Keratinocyte (primary cell): ENCODE measurements at regions not wholly inside any gene's neighbourhood (a gene's known extent, or its start where the extent isn't known, plus 50 kb on each side); places are given as distances from the start of the nearest gene placed in this dataset.

Source experiments
- DNase-seq: peaks from one replicate; pipeline ENCODE4 v3.0.0-alpha.2; 2011; ENCODE audit warnings: low read depth, missing footprints, low spot score
- FAIRE-seq: peaks from 2 replicates; lab custom pipeline; 2011; peaks lifted over from hg19 to GRCh38; lab: Jason Lieb, UNC
- H2AFZ ChIP-seq: 2 replicates; pipeline ENCODE4 v1.6.0; 2012; ENCODE audit warnings: low read length, control low read depth, inconsistent platforms; ENCODE audit not compliant: control insufficient read depth
- H3K27ac ChIP-seq: 2 replicates; pipeline ENCODE4 v1.5.1; 2011; ENCODE audit warnings: low read length; ENCODE audit not compliant: control insufficient read depth, insufficient read depth
- H3K27me3 ChIP-seq: 3 replicates; pipeline ENCODE4 v1.6.0; 2011; ENCODE audit warnings: low read length; ENCODE audit not compliant: control insufficient read depth, insufficient read depth; ENCODE audit errors: extremely low read depth
- H3K36me3 ChIP-seq, 2 experiments: 2 replicates in 1 of 2; 3 replicates in 1 of 2; pipeline ENCODE4 v1.5.1; 2011; ENCODE audit warnings: low read length in 2 of 2, mild to moderate bottlenecking in 1 of 2; ENCODE audit not compliant: control insufficient read depth in 2 of 2, insufficient read depth in 2 of 2; ENCODE audit errors: extremely low read depth in 1 of 2
- H3K4me1 ChIP-seq: 3 replicates; pipeline ENCODE4 v1.5.1; 2011; ENCODE audit warnings: low read length; ENCODE audit not compliant: control insufficient read depth, insufficient read depth; ENCODE audit errors: extremely low read depth
- H3K4me2 ChIP-seq: 3 replicates; pipeline ENCODE4 v1.6.0; 2011; ENCODE audit warnings: low read depth, low read length; ENCODE audit not compliant: control insufficient read depth, insufficient read depth; ENCODE audit errors: extremely low read depth
- H3K4me3 ChIP-seq, 3 experiments: fragments of 200-600 bp in 1 of 3; sonication (generic) in 1 of 3; 2 replicates in 2 of 3; 3 replicates in 1 of 3; pipeline ENCODE4 v1.5.1; 2011 to 2016; ENCODE audit warnings: low read length in 3 of 3, mild to moderate bottlenecking in 3 of 3, control low read depth in 2 of 3, inconsistent platforms in 1 of 3, low read depth in 1 of 3, mixed read lengths in 1 of 3, mixed run types in 1 of 3, moderate library complexity in 1 of 3; ENCODE audit not compliant: control insufficient read depth in 2 of 3, insufficient read depth in 2 of 3; ENCODE audit errors: extremely low read depth in 1 of 3
- H3K79me2 ChIP-seq: 2 replicates; pipeline ENCODE4 v1.6.0; 2012; ENCODE audit warnings: low read length; ENCODE audit not compliant: control insufficient read depth, insufficient read depth
- H3K9ac ChIP-seq: 3 replicates; pipeline ENCODE4 v1.6.0; 2011; ENCODE audit warnings: low read length; ENCODE audit not compliant: control insufficient read depth, insufficient read depth; ENCODE audit errors: extremely low read depth
- H3K9me1 ChIP-seq: 3 replicates; pipeline ENCODE4 v1.6.0; 2011; ENCODE audit warnings: low read length; ENCODE audit not compliant: control insufficient read depth, insufficient read depth; ENCODE audit errors: extremely low read depth
- H3K9me3 ChIP-seq: 2 replicates; pipeline ENCODE4 v1.5.1; 2012; ENCODE audit warnings: low read depth, low read length; ENCODE audit not compliant: control insufficient read depth
- H4K20me1 ChIP-seq: 3 replicates; pipeline ENCODE4 v1.6.0; 2011; ENCODE audit warnings: low read length; ENCODE audit not compliant: control insufficient read depth, insufficient read depth; ENCODE audit errors: extremely low read depth
- CTCF ChIP-seq, 3 experiments: IDR thresholded peaks in 1 of 3; conservative IDR thresholded peaks in 1 of 3; optimal IDR thresholded peaks in 1 of 3; 2 replicates in 2 of 3; 3 replicates in 1 of 3; pipeline versions ENCODE3 to v1.5.1; 2011; ENCODE audit warnings: low read length in 3 of 3, mild to moderate bottlenecking in 3 of 3, moderate library complexity in 2 of 3, control low read depth in 1 of 3, inconsistent platforms in 1 of 3; ENCODE audit not compliant: insufficient read depth in 2 of 3; ENCODE audit errors: extremely low read depth in 1 of 3
- EZH2 ChIP-seq: IDR thresholded peaks from one replicate; pipeline ENCODE4 v1.6.1; 2012; ENCODE audit warnings: inconsistent platforms, mild to moderate bottlenecking, low read length, moderate library complexity
- dilution Hi-C: fragments of 300-500 bp; cut with MboI; formaldehyde crosslinking; loops from one replicate; pipeline ENCODE4 v1.7.0; 2020; ENCODE audit warnings: low sequenced_read_pairs; ENCODE audit not compliant: extremely low pct_ligation_motif_present

GRCh38 chr12:95408201-95408600 is 65.8 kb upstream of the METAP2 start:
- H2AFZ ChIP-seq = no peak overlapping the region
- no peaks in the 10 kb centered on the region for H3K79me2 ChIP-seq
- H3K9me1 ChIP-seq = no peaks in the 10 kb centered on the region
- dilution Hi-C loops = no loop called here
- FAIRE-seq = no peak
- H3K36me3 ChIP-seq = no peaks in the 10 kb centered on the region
- no peaks in the 10 kb centered on the region for H3K4me1 ChIP-seq
- no peak overlapping the region for H3K27ac ChIP-seq
- no peaks in the 10 kb centered on the region for H4K20me1 ChIP-seq
- H3K9ac ChIP-seq = no peak overlapping the region
- H3K4me2 ChIP-seq = no peak overlapping the region
- H3K27me3 ChIP-seq = no peaks in the 10 kb centered on the region
- H3K9me3 ChIP-seq = no peaks in the 10 kb centered on the region
- H3K4me3 ChIP-seq = no peak overlapping the region
- TF ChIP-seq CTCF (optimal IDR thresholded peaks at IDR 0.05 in 1 of 3, IDR thresholded peaks at IDR 0.05 in 1 of 3, conservative IDR thresholded peaks at IDR 0.05 in 1 of 3; ENCODE audit: extremely low read depth in 1 of 3, insufficient read depth in 2 of 3, low read length in 3 of 3) (no peak), EZH2 (no peak)
- DNase-seq = no peak

GRCh38 chr12:95411057-95411456 is 62.9 kb upstream of the METAP2 start:
- no peaks in the 10 kb centered on the region for H4K20me1 ChIP-seq
- H2AFZ ChIP-seq = no peak overlapping the region
- no peak for FAIRE-seq
- DNase-seq = no peak
- dilution Hi-C loops = no loop called here
- no peak overlapping the region for H3K4me3 ChIP-seq
- no peaks in the 10 kb centered on the region for H3K36me3 ChIP-seq
- no peak for TF ChIP-seq EZH2
- no peak for TF ChIP-seq CTCF (optimal IDR thresholded peaks at IDR 0.05 in 1 of 3, IDR thresholded peaks at IDR 0.05 in 1 of 3, conservative IDR thresholded peaks at IDR 0.05 in 1 of 3; ENCODE audit: extremely low read depth in 1 of 3, insufficient read depth in 2 of 3, low read length in 3 of 3)
- no peaks in the 10 kb centered on the region for H3K4me1 ChIP-seq
- no peak overlapping the region for H3K27ac ChIP-seq
- no peaks in the 10 kb centered on the region for H3K27me3 ChIP-seq
- no peak overlapping the region for H3K4me2 ChIP-seq
- H3K9me3 ChIP-seq = no peaks in the 10 kb centered on the region
- H3K9me1 ChIP-seq = no peaks in the 10 kb centered on the region
- no peak overlapping the region for H3K9ac ChIP-seq
- no peaks in the 10 kb centered on the region for H3K79me2 ChIP-seq
